ENCODE measurements at regions not wholly inside any gene's neighbourhood (a gene's known extent, or its start where the extent isn't known, plus 50 kb on each side); places are given as distances from the start of the nearest gene placed in this dataset.

- no peaks in the 10 kb centered on the region for H3K9me3 ChIP-seq (ENCODE audit: insufficient read depth, low read depth, low read length)
- no peak overlapping the region for H2AFZ ChIP-seq (ENCODE audit: low read depth, low read length)
- H3K27ac ChIP-seq (ENCODE audit: low read depth, low read length): no peak overlapping the region
- H4K20me1 ChIP-seq (ENCODE audit: insufficient read depth, low read length): no peaks in the 10 kb centered on the region
- peaks cover 2% of the 10 kb centered on the region for H3K9me3 Mint-ChIP-seq (ENCODE audit: unreplicated experiment)
- H3K4me1 Mint-ChIP-seq (ENCODE audit: low read depth, unreplicated experiment): no peaks in the 10 kb centered on the region
- H3K4me3 Mint-ChIP-seq (ENCODE audit: unreplicated experiment): no peak overlapping the region
- DNase-seq (ENCODE audit: low read depth) (no peak), FAIRE-seq (no peak)
- no peak overlapping the region for H3K4me3 ChIP-seq (ENCODE audit: insufficient read depth, low read depth, low read length)
- peaks cover 15% of the 10 kb centered on the region for H3K27me3 Mint-ChIP-seq (ENCODE audit: low read depth, unreplicated experiment)
- H3K27me3 ChIP-seq (ENCODE audit: insufficient read depth, low read length): no peaks in the 10 kb centered on the region
- no peak overlapping the region for H3K9ac ChIP-seq (ENCODE audit: low read length)
- TF ChIP-seq, protein P1, sequence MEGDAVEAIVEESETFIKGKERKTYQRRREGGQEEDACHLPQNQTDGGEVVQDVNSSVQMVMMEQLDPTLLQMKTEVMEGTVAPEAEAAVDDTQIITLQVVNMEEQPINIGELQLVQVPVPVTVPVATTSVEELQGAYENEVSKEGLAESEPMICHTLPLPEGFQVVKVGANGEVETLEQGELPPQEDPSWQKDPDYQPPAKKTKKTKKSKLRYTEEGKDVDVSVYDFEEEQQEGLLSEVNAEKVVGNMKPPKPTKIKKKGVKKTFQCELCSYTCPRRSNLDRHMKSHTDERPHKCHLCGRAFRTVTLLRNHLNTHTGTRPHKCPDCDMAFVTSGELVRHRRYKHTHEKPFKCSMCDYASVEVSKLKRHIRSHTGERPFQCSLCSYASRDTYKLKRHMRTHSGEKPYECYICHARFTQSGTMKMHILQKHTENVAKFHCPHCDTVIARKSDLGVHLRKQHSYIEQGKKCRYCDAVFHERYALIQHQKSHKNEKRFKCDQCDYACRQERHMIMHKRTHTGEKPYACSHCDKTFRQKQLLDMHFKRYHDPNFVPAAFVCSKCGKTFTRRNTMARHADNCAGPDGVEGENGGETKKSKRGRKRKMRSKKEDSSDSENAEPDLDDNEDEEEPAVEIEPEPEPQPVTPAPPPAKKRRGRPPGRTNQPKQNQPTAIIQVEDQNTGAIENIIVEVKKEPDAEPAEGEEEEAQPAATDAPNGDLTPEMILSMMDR (IDR thresholded peaks at IDR 0.05; ENCODE audit: insufficient read depth, low read depth, low read length): no peak
- TF ChIP-seq EZH2 (IDR thresholded peaks at IDR 0.05; ENCODE audit: insufficient read depth, low read length): no peak
- H3K36me3 ChIP-seq (ENCODE audit: insufficient read depth, low read length): no peaks in the 10 kb centered on the region
- no peak overlapping the region for H3K27ac Mint-ChIP-seq (ENCODE audit: unreplicated experiment)
- H3K4me2 ChIP-seq (ENCODE audit: low read length): no peak overlapping the region
- no peaks in the 10 kb centered on the region for H3K4me1 ChIP-seq (ENCODE audit: insufficient read depth, low read length)
- H3K79me2 ChIP-seq (ENCODE audit: insufficient read depth, low read length): no peaks in the 10 kb centered on the region
- H3K36me3 Mint-ChIP-seq (ENCODE audit: low read depth, unreplicated experiment): no peaks in the 10 kb centered on the region
Measured at GRCh38 chr18:76545433-76546087, 50.5 kb upstream of the ZNF516 start.

- Histone ChIP-seq H3K27me3 (ENCODE audit: insufficient read depth, low read length) (no peaks in the 10 kb centered on the region), H3K4me2 (ENCODE audit: low read length) (no peak overlapping the region), H3K4me1 (ENCODE audit: insufficient read depth, low read length) (no peaks in the 10 kb centered on the region), H3K27ac (ENCODE audit: low read depth, low read length) (no peak overlapping the region), H2AFZ (ENCODE audit: low read depth, low read length) (no peak overlapping the region), H3K9me3 (ENCODE audit: insufficient read depth, low read depth, low read length) (no peaks in the 10 kb centered on the region), H3K36me3 (ENCODE audit: insufficient read depth, low read length) (no peaks in the 10 kb centered on the region), H4K20me1 (ENCODE audit: insufficient read depth, low read length) (no peaks in the 10 kb centered on the region), H3K79me2 (ENCODE audit: insufficient read depth, low read length) (no peaks in the 10 kb centered on the region), H3K9ac (ENCODE audit: low read length) (no peak overlapping the region), H3K4me3 (ENCODE audit: insufficient read depth, low read depth, low read length) (no peak overlapping the region)
- FAIRE-seq (no peak), DNase-seq (ENCODE audit: low read depth) (no peak)
- peaks cover 2% of the 10 kb centered on the region for H3K9me3 Mint-ChIP-seq (ENCODE audit: unreplicated experiment)
- no peak for TF ChIP-seq EZH2 (IDR thresholded peaks at IDR 0.05; ENCODE audit: insufficient read depth, low read length)
- TF ChIP-seq, protein P1 (IDR thresholded peaks at IDR 0.05; ENCODE audit: insufficient read depth, low read depth, low read length): no peak
- H3K4me3 Mint-ChIP-seq (ENCODE audit: unreplicated experiment): no peak overlapping the region
- no peak overlapping the region for H3K27ac Mint-ChIP-seq (ENCODE audit: unreplicated experiment)
- no peaks in the 10 kb centered on the region for H3K36me3 Mint-ChIP-seq (ENCODE audit: low read depth, unreplicated experiment)
- no peaks in the 10 kb centered on the region for H3K4me1 Mint-ChIP-seq (ENCODE audit: low read depth, unreplicated experiment)
- peaks cover 16% of the 10 kb centered on the region for H3K27me3 Mint-ChIP-seq (ENCODE audit: low read depth, unreplicated experiment)
Measured at GRCh38 chr18:76544511-76545345, 49.7 kb upstream of the ZNF516 start.

All from astrocyte (in vitro differentiated cells and primary cell).